Esophagus squamous epithelium (tissue), 4 donors: ENCODE measurements at regions not wholly inside any gene's neighbourhood (a gene's known extent, or its start where the extent isn't known, plus 50 kb on each side); places are given as distances from the start of the nearest gene placed in this dataset.

Source experiments
- POLR2A ChIP-seq, 4 donors: fragments of 450-650 bp; IDR thresholded peaks; one replicate each; pipeline ENCODE4 v1.6.1; 2017; ENCODE audit warnings: antibody characterized with exemption in 4 of 4, mild to moderate bottlenecking in 4 of 4, moderate library complexity in 3 of 4
- TF ChIP-seq, protein P1 (sequence below), 6 experiments: fragments of 450-650 bp in 4 of 6; fragments of 200-600 bp in 2 of 6; sonication (generic) in 2 of 6; IDR thresholded peaks; one replicate each; pipeline ENCODE4 v1.5.1; 2016 to 2019; ENCODE audit warnings: antibody characterized with exemption in 6 of 6, mild to moderate bottlenecking in 4 of 6, moderate library complexity in 4 of 6

DNA sequence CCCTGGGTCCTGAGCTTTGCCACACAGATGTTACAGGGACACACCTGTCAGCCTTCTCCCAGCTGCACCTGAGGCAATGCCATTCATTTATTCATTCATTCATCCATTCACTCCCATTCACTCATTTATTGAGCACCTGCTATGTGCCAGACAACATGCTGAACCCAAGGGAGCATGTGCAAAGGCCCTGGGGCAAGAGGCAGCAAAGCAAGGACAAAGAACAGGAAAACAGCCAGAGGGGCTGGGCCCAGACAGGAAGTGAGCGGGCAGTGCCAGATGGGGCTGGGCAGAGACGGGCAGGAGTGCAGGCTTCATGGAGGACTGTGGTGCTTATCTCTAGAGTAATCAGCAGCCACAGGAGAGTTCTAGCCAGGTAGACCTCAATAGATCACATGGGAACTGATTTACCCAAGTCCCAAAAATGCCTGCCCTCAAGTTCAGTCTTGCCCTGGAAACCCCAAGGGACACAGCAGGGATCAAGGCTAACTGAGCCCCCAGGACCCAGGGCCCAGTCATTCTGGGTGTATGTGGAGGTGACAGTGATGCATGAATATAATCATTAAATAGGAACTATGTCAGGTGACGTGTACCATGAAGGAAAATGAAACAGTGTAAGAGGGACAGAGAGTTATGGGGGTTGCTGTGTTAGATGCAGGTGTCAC is 530.3 kb downstream of the MATN1 start:
- no peak for TF ChIP-seq POLR2A (IDR thresholded peaks at IDR 0.05)
- TF ChIP-seq, protein P1, sequence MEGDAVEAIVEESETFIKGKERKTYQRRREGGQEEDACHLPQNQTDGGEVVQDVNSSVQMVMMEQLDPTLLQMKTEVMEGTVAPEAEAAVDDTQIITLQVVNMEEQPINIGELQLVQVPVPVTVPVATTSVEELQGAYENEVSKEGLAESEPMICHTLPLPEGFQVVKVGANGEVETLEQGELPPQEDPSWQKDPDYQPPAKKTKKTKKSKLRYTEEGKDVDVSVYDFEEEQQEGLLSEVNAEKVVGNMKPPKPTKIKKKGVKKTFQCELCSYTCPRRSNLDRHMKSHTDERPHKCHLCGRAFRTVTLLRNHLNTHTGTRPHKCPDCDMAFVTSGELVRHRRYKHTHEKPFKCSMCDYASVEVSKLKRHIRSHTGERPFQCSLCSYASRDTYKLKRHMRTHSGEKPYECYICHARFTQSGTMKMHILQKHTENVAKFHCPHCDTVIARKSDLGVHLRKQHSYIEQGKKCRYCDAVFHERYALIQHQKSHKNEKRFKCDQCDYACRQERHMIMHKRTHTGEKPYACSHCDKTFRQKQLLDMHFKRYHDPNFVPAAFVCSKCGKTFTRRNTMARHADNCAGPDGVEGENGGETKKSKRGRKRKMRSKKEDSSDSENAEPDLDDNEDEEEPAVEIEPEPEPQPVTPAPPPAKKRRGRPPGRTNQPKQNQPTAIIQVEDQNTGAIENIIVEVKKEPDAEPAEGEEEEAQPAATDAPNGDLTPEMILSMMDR (IDR thresholded peaks at IDR 0.05): no peak
